Pancreas (tissue), 10 donors: ENCODE measurements at regions not wholly inside any gene's neighbourhood (a gene's known extent, or its start where the extent isn't known, plus 50 kb on each side); places are given as distances from the start of the nearest gene placed in this dataset.
"Not testable (repeated sequence)": the region's sequence is repeated elsewhere in the genome, so short reads cannot be mapped to it uniquely, and the experiment has no call there.

Experiments used
- ATAC-seq, 4 donors: fragments of 200-7000 bp; cut with Tn5 transposase; one replicate each; pipeline versions ENCODE4 v1.8.0 to v1.9.1; 2020; ENCODE audit warnings: mild to moderate bottlenecking in 4 of 4, moderate library complexity in 4 of 4
- DNase-seq, 6 donors: peaks; one replicate each; pipeline ENCODE4 v3.0.0-alpha.2; 2020
- FAIRE-seq: peaks from 2 replicates; lab custom pipeline; 2012; peaks lifted over from hg19 to GRCh38; lab: Jason Lieb, UNC
- H3K27ac ChIP-seq, 4 donors: fragments of 200-600 bp; sonication (generic); 1 replicate in 3 of 4; 2 replicates in 1 of 4; pipeline versions ENCODE4 v1.5.0 to v1.8.0; 2020
- H3K27me3 ChIP-seq, 4 donors: fragments of 200-600 bp; one replicate each; pipeline ENCODE4 v1.8.0; 2021
- H3K36me3 ChIP-seq, 3 donors: fragments of 200-600 bp; sonication (generic) in 1 of 3; one replicate each; pipeline versions ENCODE4 v1.5.0 to v1.8.0; 2020 to 2021
- H3K4me1 ChIP-seq, 3 donors: fragments of 200-600 bp; one replicate each; pipeline ENCODE4 v1.8.0; 2021
- H3K4me3 ChIP-seq, 4 donors: fragments of 200-600 bp; sonication (generic) in 2 of 4; one replicate each; pipeline versions ENCODE4 v1.5.0 to v1.8.0; 2020 to 2021
- H3K9me3 ChIP-seq, 4 donors: fragments of 200-600 bp; one replicate each; pipeline ENCODE4 v1.8.0; 2021
- CTCF ChIP-seq, 4 donors: fragments of 200-600 bp; sonication (generic) in 3 of 4; IDR thresholded peaks; one replicate each; pipeline versions ENCODE4 v1.5.0 to v1.8.0; 2021; ENCODE audit warnings: antibody characterized with exemption in 4 of 4
- WGBS, 2 donors: extraction: QIAGEN DNeasy Blood & Tissue Kit; methylation state at CpG; one replicate each; pipeline ENCODE4 v1.1.7; 2013; 5-methylcytosine and 5-hydroxymethylcytosine counted together
- intact Hi-C, 3 donors: fragments of 100-400 bp; cut with DNase I; formaldehyde crosslinking; loops; one replicate each; pipeline versions ENCODE4 v1.11.1 to v1.14.2; 2022
- donor health status: healthy with polysubstance abuse.
- donor health status: DM: no; HTN: no; CAD: no; lungs with moderate emphysema.
- donor health status: DM: no; HTN: no; CAD: no.
- donor health status: control.
- donor health status: control.
- donor health status: Bipolar disorder and iron deficiency.
- donor health status: DM: yes; HTN: yes; CAD: no.
- donor health status: DM: no; HTN: no; CAD: no.
- donor health status: DM: no; HTN: no; CAD: no.
- donor health status: DM: yes; HTN: yes; CAD: no.

GRCh38 chr2:51781691-51782090 is 749.8 kb upstream of the NRXN1 start:
- no peaks in the 10 kb centered on the region for H3K9me3 ChIP-seq
- H3K4me3 ChIP-seq = no peak overlapping the region
- H3K4me1 ChIP-seq = no peaks in the 10 kb centered on the region
- FAIRE-seq (no peak), ATAC-seq (no peak), DNase-seq (no peak)
- no peak overlapping the region for H3K27ac ChIP-seq
- H3K27me3 ChIP-seq = no peaks in the 10 kb centered on the region
- TF ChIP-seq CTCF (IDR thresholded peaks at IDR 0.05) = no peak
- intact Hi-C loops = no loop called here
- H3K36me3 ChIP-seq = no peaks in the 10 kb centered on the region
- WGBS, 2 donors = 81 to 85% methylated on average over 4 of the region's 4 CpGs

GRCh38 chr2:51780353-51780752 is 748.4 kb upstream of the NRXN1 start:
- 93 to 95% methylated on average over 20 to 26 of the region's 26 CpGs for WGBS, 2 donors
- ATAC-seq = no peak
- intact Hi-C loops = no loop called here

GRCh38 chr2:51779723-51780122 is 747.8 kb upstream of the NRXN1 start:
- intact Hi-C loops, H3K27ac ChIP-seq, H3K36me3 ChIP-seq, H3K4me1 ChIP-seq, H3K4me3 ChIP-seq, ATAC-seq, DNase-seq, H3K27me3 ChIP-seq, FAIRE-seq, H3K9me3 ChIP-seq: not testable (repeated sequence)
- 75 to 84% methylated on average over 7 of the region's 7 CpGs for WGBS, 2 donors

More at GRCh38 chr2:51780353-51780752, 748.4 kb upstream of the NRXN1 start:
- no peak for TF ChIP-seq CTCF (IDR thresholded peaks at IDR 0.05)
- no peaks in the 10 kb centered on the region for H3K36me3 ChIP-seq
- H3K4me3 ChIP-seq = no peak overlapping the region
- H3K4me1 ChIP-seq = no peaks in the 10 kb centered on the region
- H3K27ac ChIP-seq = no peak overlapping the region
- DNase-seq (peak in 1 of 6 donors; percentile 58), FAIRE-seq (no peak)
- H3K9me3 ChIP-seq = no peaks in the 10 kb centered on the region
- no peaks in the 10 kb centered on the region for H3K27me3 ChIP-seq

- Histone ChIP-seq H3K4me1 (no peaks in the 10 kb centered on the region), H3K9me3 (no peaks in the 10 kb centered on the region), H3K36me3 (no peaks in the 10 kb centered on the region), H3K27ac (no peak overlapping the region), H3K4me3 (no peak overlapping the region), H3K27me3 (no peaks in the 10 kb centered on the region)
- DNase-seq = no peak
- FAIRE-seq = no peak
- no peak for ATAC-seq
- TF ChIP-seq CTCF (IDR thresholded peaks at IDR 0.05) = no peak
- 54 to 65% methylated on average over 3 of the region's 3 CpGs for WGBS, 2 donors
- intact Hi-C loops = no loop called here
These were observed 746.9 kb upstream of the NRXN1 start for GRCh38 chr2:51778806-51779205.

- intact Hi-C loops, DNase-seq, ATAC-seq, FAIRE-seq, H3K27me3 ChIP-seq, H3K4me1 ChIP-seq, H3K36me3 ChIP-seq, H3K4me3 ChIP-seq, H3K27ac ChIP-seq, H3K9me3 ChIP-seq: not testable (repeated sequence)
- 84 to 90% methylated on average over 12 of the region's 12 CpGs for WGBS, 2 donors
These were observed 742.7 kb upstream of the NRXN1 start for GRCh38 chr2:51774606-51775005.

- DNase-seq (no peak), ATAC-seq (no peak), FAIRE-seq (peak; percentile 20)
- intact Hi-C loops = no loop called here
- Histone ChIP-seq H3K4me1 (no peaks in the 10 kb centered on the region), H3K4me3 (no peak overlapping the region), H3K36me3 (no peaks in the 10 kb centered on the region), H3K27me3 (no peaks in the 10 kb centered on the region), H3K27ac (no peak overlapping the region), H3K9me3 (no peaks in the 10 kb centered on the region)
- TF ChIP-seq CTCF (IDR thresholded peaks at IDR 0.05) = no peak
These were observed 728.5 kb upstream of the NRXN1 start for GRCh38 chr2:51760441-51760840.
